ENCODE measurements at regions not wholly inside any gene's neighbourhood (a gene's known extent, or its start where the extent isn't known, plus 50 kb on each side); places are given as distances from the start of the nearest gene placed in this dataset.

DNA sequence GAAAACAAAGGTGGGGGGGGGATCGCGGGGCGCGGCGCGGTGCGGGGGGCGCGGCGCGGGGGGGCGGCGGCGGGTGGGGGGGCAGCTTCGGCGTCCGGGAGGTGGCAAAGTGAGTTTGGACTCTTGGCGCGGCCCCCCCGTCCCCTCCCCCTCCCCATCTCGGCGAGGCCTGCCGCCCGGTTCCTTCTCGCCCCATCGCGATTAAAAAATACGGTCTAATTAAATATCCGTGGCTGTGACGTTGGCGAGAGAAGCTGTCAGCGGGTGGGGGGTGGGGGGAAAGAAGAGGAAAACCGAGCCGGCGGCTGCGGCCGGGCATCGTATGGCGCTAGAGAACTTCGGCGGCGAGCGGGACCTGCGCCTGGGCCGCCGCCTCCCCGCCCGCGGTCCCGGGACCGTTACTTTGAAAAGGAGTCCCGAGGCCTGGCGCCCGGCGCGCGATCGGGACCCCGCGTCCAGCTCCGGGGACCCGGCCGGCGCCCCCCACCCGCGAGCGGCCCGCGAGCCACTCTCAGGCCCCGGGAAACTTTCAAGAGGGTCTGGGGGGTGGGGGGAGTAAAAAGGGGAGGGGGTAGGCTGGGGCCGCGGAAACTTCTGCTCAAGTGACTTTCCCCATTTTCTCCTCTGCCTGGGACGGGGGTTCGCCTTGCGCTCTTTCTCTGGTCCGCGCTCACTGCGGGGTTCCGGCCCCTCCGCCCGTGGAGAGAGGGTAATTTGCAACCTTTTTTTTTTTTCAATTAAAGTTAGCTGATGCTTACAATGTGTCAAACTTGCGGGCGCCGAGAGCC lies 146.3 kb upstream of the ZNF536 start:
- H3K9me3 ChIP-seq (replicated peaks), result no peaks in the 10 kb centered on the region
- no peaks in the 10 kb centered on the region for H3K36me3 ChIP-seq
- intact Hi-C loops (cut with micrococcal nuclease), result no loop called here
- DNase-seq, result no peak
- H3K4me3 ChIP-seq, result peak overlapping the region; percentile 71
- H3K27ac ChIP-seq (replicated peaks), result peak overlapping the region; percentile 19
- H3K4me1 ChIP-seq, result peaks cover 52% of the 10 kb centered on the region
- H3K27me3 ChIP-seq (ENCODE audit: low read depth), result peaks cover 98% of the 10 kb centered on the region
- TF ChIP-seq, protein P1, sequence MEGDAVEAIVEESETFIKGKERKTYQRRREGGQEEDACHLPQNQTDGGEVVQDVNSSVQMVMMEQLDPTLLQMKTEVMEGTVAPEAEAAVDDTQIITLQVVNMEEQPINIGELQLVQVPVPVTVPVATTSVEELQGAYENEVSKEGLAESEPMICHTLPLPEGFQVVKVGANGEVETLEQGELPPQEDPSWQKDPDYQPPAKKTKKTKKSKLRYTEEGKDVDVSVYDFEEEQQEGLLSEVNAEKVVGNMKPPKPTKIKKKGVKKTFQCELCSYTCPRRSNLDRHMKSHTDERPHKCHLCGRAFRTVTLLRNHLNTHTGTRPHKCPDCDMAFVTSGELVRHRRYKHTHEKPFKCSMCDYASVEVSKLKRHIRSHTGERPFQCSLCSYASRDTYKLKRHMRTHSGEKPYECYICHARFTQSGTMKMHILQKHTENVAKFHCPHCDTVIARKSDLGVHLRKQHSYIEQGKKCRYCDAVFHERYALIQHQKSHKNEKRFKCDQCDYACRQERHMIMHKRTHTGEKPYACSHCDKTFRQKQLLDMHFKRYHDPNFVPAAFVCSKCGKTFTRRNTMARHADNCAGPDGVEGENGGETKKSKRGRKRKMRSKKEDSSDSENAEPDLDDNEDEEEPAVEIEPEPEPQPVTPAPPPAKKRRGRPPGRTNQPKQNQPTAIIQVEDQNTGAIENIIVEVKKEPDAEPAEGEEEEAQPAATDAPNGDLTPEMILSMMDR (IDR thresholded peaks at IDR 0.05; ENCODE audit: borderline replicate concordance), result no peak

DNA sequence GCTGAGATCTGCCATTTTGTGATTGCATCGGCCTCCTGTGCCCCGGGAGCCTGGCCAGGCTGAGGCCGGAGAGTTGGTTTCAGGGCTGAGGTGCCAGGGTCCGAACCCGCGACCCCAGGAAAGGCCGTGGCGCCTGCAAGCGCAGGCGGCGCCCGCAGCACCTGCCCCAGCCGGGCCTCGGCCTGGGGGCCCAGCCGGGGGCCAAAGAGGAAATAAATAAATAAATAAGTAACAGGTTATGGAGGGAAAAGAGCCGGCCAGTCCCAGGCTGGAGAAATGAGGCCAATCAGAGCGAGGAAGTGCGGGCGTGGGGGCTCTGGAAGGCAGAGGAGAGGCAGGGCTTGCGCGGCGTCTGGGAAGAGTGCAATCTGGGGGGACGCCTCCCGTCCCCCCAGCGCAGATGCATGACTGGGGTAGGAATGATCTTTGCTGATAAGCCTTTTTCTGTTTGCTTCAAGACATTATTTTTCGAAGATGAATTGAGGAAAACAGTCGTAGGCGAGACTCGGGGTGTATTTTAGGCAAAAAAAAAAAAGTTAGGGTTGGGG lies 145.6 kb upstream of the ZNF536 start:
- intact Hi-C loops (cut with micrococcal nuclease), result no loop called here
- Histone ChIP-seq H3K4me1 (peaks cover 52% of the 10 kb centered on the region), H3K27me3 (ENCODE audit: low read depth) (peaks cover 98% of the 10 kb centered on the region), H3K27ac (replicated peaks) (peak overlapping the region; percentile 55), H3K9me3 (replicated peaks) (no peaks in the 10 kb centered on the region), H3K36me3 (no peaks in the 10 kb centered on the region), H3K4me3 (peak overlapping the region; percentile 71)
- no peak for DNase-seq
- TF ChIP-seq, protein P1 (IDR thresholded peaks at IDR 0.05; ENCODE audit: borderline replicate concordance), result no peak

DNA sequence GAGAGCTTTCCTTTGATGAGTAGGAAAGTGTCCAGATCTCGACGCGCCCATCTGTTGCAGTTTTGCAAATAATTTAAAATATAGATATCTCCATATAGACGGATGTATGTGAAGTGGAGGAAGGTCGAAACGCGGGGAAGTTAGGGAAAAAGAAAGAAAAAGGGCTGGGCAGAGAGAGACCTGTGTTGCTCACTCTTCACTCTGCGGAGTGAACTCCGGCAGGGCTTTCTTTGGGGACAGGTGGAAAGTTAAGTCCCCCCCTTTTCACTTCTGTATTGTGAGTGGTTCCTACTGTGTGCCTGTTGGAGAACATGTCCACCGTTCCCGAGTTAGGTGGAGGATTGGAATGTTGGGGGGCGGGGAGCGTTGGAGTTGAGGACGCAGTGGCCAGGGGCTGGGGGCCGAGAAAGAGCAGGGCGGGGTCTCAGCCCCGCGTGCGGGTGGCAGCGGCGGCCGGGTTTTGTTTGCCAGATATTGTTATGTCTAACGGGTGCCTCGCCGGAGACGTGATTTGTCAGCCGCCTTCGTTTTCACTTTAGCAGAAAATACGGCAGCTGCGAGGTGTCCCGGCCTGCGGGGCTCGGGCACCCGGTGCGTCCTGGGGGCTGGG lies 145.1 kb upstream of the ZNF536 start:
- TF ChIP-seq, protein P1 (IDR thresholded peaks at IDR 0.05; ENCODE audit: borderline replicate concordance), result no peak
- Histone ChIP-seq H3K4me3 (peak overlapping the region; percentile 71), H3K27ac (replicated peaks) (peak overlapping the region; percentile 55), H3K9me3 (replicated peaks) (no peaks in the 10 kb centered on the region), H3K27me3 (ENCODE audit: low read depth) (peaks cover 98% of the 10 kb centered on the region), H3K36me3 (no peaks in the 10 kb centered on the region), H3K4me1 (peaks cover 52% of the 10 kb centered on the region)
- DNase-seq, result no peak
- intact Hi-C loops (cut with micrococcal nuclease), result no loop called here

DNA sequence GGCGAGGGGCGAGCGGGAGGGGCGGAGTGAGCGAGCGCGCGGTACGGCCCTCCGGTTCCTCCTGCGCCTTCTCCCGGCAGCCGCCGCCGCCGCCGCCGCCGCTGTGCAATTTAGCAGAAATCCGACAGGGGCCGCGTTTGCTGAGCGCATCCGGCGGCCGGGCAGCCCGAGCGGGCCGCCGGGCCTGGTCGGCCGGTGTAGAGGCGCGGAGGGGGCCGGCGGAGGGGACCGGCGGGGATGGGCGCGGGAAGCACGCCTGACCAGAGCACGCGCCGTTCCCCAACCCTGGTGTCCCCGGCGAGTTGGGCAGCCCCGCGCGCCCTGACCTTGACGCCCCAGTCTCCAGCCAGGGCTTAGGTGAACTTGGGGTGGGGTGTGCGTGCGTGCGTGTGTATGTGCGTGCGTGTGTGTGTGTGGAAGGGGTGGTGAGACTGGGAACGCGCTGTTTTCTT lies 144.5 kb upstream of the ZNF536 start:
- TF ChIP-seq, protein P1 (IDR thresholded peaks at IDR 0.05; ENCODE audit: borderline replicate concordance), result peak; percentile 78
- Histone ChIP-seq H3K27ac (replicated peaks) (peak overlapping the region; percentile 55), H3K27me3 (ENCODE audit: low read depth) (peaks cover 98% of the 10 kb centered on the region), H3K4me1 (peaks cover 49% of the 10 kb centered on the region), H3K9me3 (replicated peaks) (no peaks in the 10 kb centered on the region), H3K4me3 (peak overlapping the region; percentile 71), H3K36me3 (no peaks in the 10 kb centered on the region)
- DNase-seq, result peak; percentile 64
- intact Hi-C loops (cut with micrococcal nuclease), result no loop called here

DNA sequence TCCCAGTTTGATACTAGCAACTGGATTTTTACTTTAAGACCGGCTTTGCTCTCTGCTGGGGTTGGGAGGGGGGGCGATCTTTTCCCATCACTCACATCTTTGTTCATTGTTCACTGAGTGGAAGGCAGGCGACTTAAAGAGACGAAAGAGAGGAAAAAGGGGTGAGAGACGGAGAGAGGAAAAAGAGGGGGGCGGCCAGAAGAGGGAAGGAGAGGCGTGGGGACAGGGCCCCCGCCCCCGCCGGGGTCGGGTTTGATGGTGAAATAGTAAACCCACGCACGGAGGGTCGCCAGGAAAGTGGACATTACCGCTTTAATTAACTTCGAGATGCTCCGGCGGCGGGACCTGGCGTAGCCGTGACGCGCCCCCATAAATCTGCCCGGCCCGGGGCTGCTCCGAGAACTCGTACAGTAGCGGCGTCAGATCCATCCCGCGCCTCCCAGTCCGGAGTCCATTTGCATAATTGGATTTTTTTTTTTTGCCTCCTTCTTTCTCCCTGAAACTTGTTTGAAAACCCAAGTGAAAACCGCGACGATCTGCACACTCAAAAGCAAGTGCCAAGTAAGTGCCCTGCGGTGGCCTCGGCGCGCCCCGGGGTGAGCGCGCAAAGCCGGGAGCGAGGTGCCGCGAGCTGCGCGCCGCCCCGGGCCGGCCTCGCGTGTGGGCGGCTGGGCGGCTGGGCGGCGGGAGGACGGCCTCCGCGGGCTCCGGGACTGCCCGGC lies 143.9 kb upstream of the ZNF536 start:
- TF ChIP-seq, protein P1 (IDR thresholded peaks at IDR 0.05; ENCODE audit: borderline replicate concordance), result no peak
- no peak for DNase-seq

More for the DNA sequence above, 143.9 kb upstream of the ZNF536 start:
- Histone ChIP-seq H3K4me1 (peaks cover 47% of the 10 kb centered on the region), H3K9me3 (replicated peaks) (no peaks in the 10 kb centered on the region), H3K27me3 (ENCODE audit: low read depth) (peaks cover 97% of the 10 kb centered on the region), H3K27ac (replicated peaks) (peak overlapping the region; percentile 55), H3K4me3 (peak overlapping the region; percentile 71), H3K36me3 (no peaks in the 10 kb centered on the region)
- intact Hi-C loops (cut with micrococcal nuclease), result no loop called here

Measured in left ventricle myocardium inferior (tissue), 1 donor.